HCT116 (cell line): ENCODE measurements at regions not wholly inside any gene's neighbourhood (a gene's known extent, or its start where the extent isn't known, plus 50 kb on each side); places are given as distances from the start of the nearest gene placed in this dataset.

Experiments
- ATAC-seq: fragments of 200-7000 bp; cut with Tn5 transposase; 2 replicates; pipeline ENCODE4 v1.9.1; 2020; ENCODE audit warnings: mild to moderate bottlenecking, moderate library complexity
- BruUV-seq: library from RNA; stranded (reverse); fragments of 400-500 nt; replicated peaks from 2 replicates; lab custom pipeline; 2021; lab: Mats Ljungman, UMichigan
- CTCF ChIA-PET: fragments of 300-600 bp; sonication (Branson Sonifier 250); formaldehyde crosslinking; loops from one replicate; lab custom pipeline; 2021; ENCODE audit warnings: antibody characterized with exemption; lab: Charles Lee
- POLR2A ChIA-PET: fragments of 300-600, 350-600 bp; sonication (Branson Sonifier 250); formaldehyde crosslinking; loops from one replicate; lab custom pipeline; 2021; ENCODE audit warnings: antibody characterized with exemption; lab: Charles Lee
- RAD21 ChIA-PET, 2 experiments: fragments of 300-600 bp; sonication (Branson Sonifier 250); formaldehyde crosslinking; loops; one replicate each; lab custom pipeline; 2023; ENCODE audit warnings: low total read pairs in 2 of 2; ENCODE audit not compliant: uncharacterized antibody in 2 of 2, unreplicated experiment in 2 of 2, low non-redundant PET in 1 of 2; lab: Charles Lee
- DNase-seq: peaks from one replicate; pipeline ENCODE4 v3.0.0-alpha.2; 2010; ENCODE audit warnings: low read depth, low spot score
- H2AFZ ChIP-seq: fragments of 200-600 bp; shearing (Covaris generic), sonication (generic); 2 replicates; pipeline ENCODE4 v1.6.1; 2017; ENCODE audit warnings: low read depth, mixed run types, mixed read lengths, antibody characterized with exemption, low read length; ENCODE audit not compliant: poor library complexity, severe bottlenecking
- H3K27ac ChIP-seq: 2 replicates; pipeline ENCODE4 v1.5.1; 2012; ENCODE audit warnings: low read depth, low read length
- H3K27me3 ChIP-seq: fragments of 200-600 bp; sonication (generic); 2 replicates; pipeline ENCODE4 v1.6.1; 2016; ENCODE audit warnings: mixed run types, low read length, mixed read lengths; ENCODE audit not compliant: insufficient read depth
- H3K36me3 ChIP-seq, 2 experiments: fragments of 200-500 bp in 1 of 2; fragments of 200-600 bp in 1 of 2; sonication (Bioruptor generic) in 1 of 2; sonication (generic) in 1 of 2; 2 replicates each; pipeline versions ENCODE4 v1.5.1 to v1.6.1; 2014 to 2016; ENCODE audit warnings: low read length in 2 of 2, inconsistent platforms in 1 of 2, mixed read lengths in 1 of 2, mixed run types in 1 of 2; ENCODE audit not compliant: insufficient read depth in 2 of 2, control insufficient read depth in 1 of 2
- H3K4me1 ChIP-seq, 2 experiments: fragments of 200-600 bp in 1 of 2; sonication (generic) in 1 of 2; 2 replicates each; pipeline versions ENCODE4 v1.5.1 to v1.6.1; 2012 to 2017; ENCODE audit warnings: low read length in 2 of 2, inconsistent platforms in 1 of 2, mild to moderate bottlenecking in 1 of 2, mixed read lengths in 1 of 2, mixed run types in 1 of 2, moderate library complexity in 1 of 2; ENCODE audit not compliant: insufficient read depth in 2 of 2, control insufficient read depth in 1 of 2
- H3K4me2 ChIP-seq: fragments of 200-600 bp; sonication (generic); 2 replicates; pipeline ENCODE4 v1.6.1; 2017; ENCODE audit warnings: mixed run types, low read length, mixed read lengths
- H3K4me3 ChIP-seq, 2 experiments: fragments of 200-600 bp in 1 of 2; sonication (generic) in 1 of 2; replicated peaks in 1 of 2; 2 replicates each; pipeline ENCODE4 v1.5.1; 2011 to 2016; ENCODE audit warnings: low read length in 2 of 2, control low read depth in 1 of 2, low read depth in 1 of 2, mild to moderate bottlenecking in 1 of 2, mixed read lengths in 1 of 2, mixed run types in 1 of 2
- H3K79me2 ChIP-seq: fragments of 200-600 bp; sonication (generic); 2 replicates; pipeline ENCODE4 v1.6.1; 2017; ENCODE audit warnings: mild to moderate bottlenecking, mixed run types, low read length, moderate library complexity, mixed read lengths; ENCODE audit not compliant: insufficient read depth
- H3K9ac ChIP-seq: fragments of 200-600 bp; sonication (generic); 2 replicates; pipeline ENCODE4 v1.6.1; 2016; ENCODE audit warnings: low read length, mixed read lengths
- H3K9me2 ChIP-seq: fragments of 200-600 bp; sonication (generic), shearing (Covaris generic); 2 replicates; pipeline ENCODE4 v1.6.1; 2017; ENCODE audit warnings: mixed run types, mild to moderate bottlenecking, moderate library complexity; ENCODE audit not compliant: insufficient read depth
- H3K9me3 ChIP-seq, 2 experiments: fragments of 200-500 bp in 1 of 2; fragments of 200-600 bp in 1 of 2; sonication (Bioruptor generic) in 1 of 2; sonication (generic) in 1 of 2; 2 replicates each; pipeline ENCODE4 v1.6.1; 2014 to 2017; ENCODE audit warnings: low read length in 2 of 2, mixed read lengths in 2 of 2, inconsistent platforms in 1 of 2, low read depth in 1 of 2, mild to moderate bottlenecking in 1 of 2, mixed run types in 1 of 2, moderate library complexity in 1 of 2; ENCODE audit not compliant: control insufficient read depth in 1 of 2, insufficient read depth in 1 of 2
- H4K20me1 ChIP-seq: fragments of 200-600 bp; sonication (generic), shearing (Covaris generic); 2 replicates; pipeline ENCODE4 v1.6.1; 2017; ENCODE audit warnings: mixed run types, mild to moderate bottlenecking, moderate library complexity; ENCODE audit not compliant: insufficient read depth
- CEBPB ChIP-seq: IDR thresholded peaks from 2 replicates; pipeline ENCODE4 v1.6.1; 2012; ENCODE audit warnings: low read depth
- EGR1 ChIP-seq: IDR thresholded peaks from 2 replicates; pipeline ENCODE4 v1.6.1; 2012; ENCODE audit warnings: low read depth
- ELF1 ChIP-seq: IDR thresholded peaks from 2 replicates; pipeline ENCODE4 v1.6.1; 2012; ENCODE audit warnings: low read depth, borderline replicate concordance
- POLR2AphosphoS5 ChIP-seq: IDR thresholded peaks from 2 replicates; pipeline ENCODE4 v1.6.1; 2011; ENCODE audit warnings: mild to moderate bottlenecking, low read depth, low read length, moderate library complexity
- SP1 ChIP-seq: IDR thresholded peaks from 2 replicates; pipeline ENCODE4 v1.6.1; 2012; ENCODE audit warnings: low read depth
- ZBTB33 ChIP-seq: IDR thresholded peaks from 2 replicates; pipeline ENCODE4 v1.6.1; 2011; ENCODE audit warnings: mild to moderate bottlenecking, low read length, moderate library complexity; ENCODE audit not compliant: insufficient replicate concordance; ENCODE audit errors: extremely low read depth
- ZNF274 ChIP-seq: fragments of 200-500 bp; sonication (Bioruptor generic); IDR thresholded peaks from 2 replicates; pipeline ENCODE4 v1.6.1; 2014; ENCODE audit warnings: mild to moderate bottlenecking, low read depth, low read length, inconsistent platforms
- intact Hi-C: fragments of 100-400 bp; cut with micrococcal nuclease; formaldehyde crosslinking; loops from 2 replicates; pipeline ENCODE4 v1.10.0; 2022

- ATAC-seq (no peak), DNase-seq (no peak)
- Histone ChIP-seq H3K9me2 (no peaks in the 10 kb centered on the region), H3K4me1 (no peaks in the 10 kb centered on the region), H3K36me3 (no peaks in the 10 kb centered on the region), H3K9ac (no peak overlapping the region), H2AFZ (no peak overlapping the region), H3K27me3 (no peaks in the 10 kb centered on the region), H3K4me2 (no peak overlapping the region), H3K4me3 (no peak overlapping the region), H3K79me2 (no peaks in the 10 kb centered on the region), H3K27ac (no peak overlapping the region), H4K20me1 (no peaks in the 10 kb centered on the region), H3K9me3 (no peaks in the 10 kb centered on the region)
- intact Hi-C loops = no loop called here
- no TSS peak for BruUV-seq
- TF ChIP-seq EGR1 (no peak), ELF1 (no peak), ZNF274 (no peak), ZBTB33 (no peak), CEBPB (no peak), POLR2AphosphoS5 (no peak), SP1 (no peak)
- ChIA-PET POLR2A (no interaction called here), RAD21 (no interaction called here), CTCF (no interaction called here)
Observed at GRCh38 chr3:165892565-165892964, 55.3 kb upstream of the BCHE start.
